Ishikawa (cell line): ENCODE measurements at regions not wholly inside any gene's neighbourhood (a gene's known extent, or its start where the extent isn't known, plus 50 kb on each side); places are given as distances from the start of the nearest gene placed in this dataset.
A peak's percentile ranks its signal among the peaks of the same experiment; 100 is the strongest.

ENCODE experiments used
- CEBPB ChIP-seq: IDR thresholded peaks from 2 replicates; pipeline ENCODE4 v1.6.1; 2012
- CREB1 ChIP-seq: IDR thresholded peaks from 2 replicates; pipeline ENCODE4 v1.6.1; 2012; ENCODE audit warnings: low read depth
- EGR1 ChIP-seq: IDR thresholded peaks from 2 replicates; pipeline ENCODE4 v1.6.1; 2012
- EP300 ChIP-seq: IDR thresholded peaks from 2 replicates; pipeline ENCODE4 v1.6.1; 2012; ENCODE audit warnings: borderline replicate concordance
- FOXM1 ChIP-seq: IDR thresholded peaks from 2 replicates; pipeline ENCODE4 v1.6.1; 2012; ENCODE audit warnings: low read depth, borderline replicate concordance
- MAX ChIP-seq: IDR thresholded peaks from 2 replicates; pipeline ENCODE4 v1.6.1; 2012
- NFIC ChIP-seq: IDR thresholded peaks from 2 replicates; pipeline ENCODE4 v1.6.1; 2012
- RAD21 ChIP-seq: IDR thresholded peaks from 2 replicates; pipeline ENCODE4 v1.6.1; 2012; ENCODE audit warnings: low read depth
- TAF1 ChIP-seq: IDR thresholded peaks from 2 replicates; pipeline ENCODE4 v1.6.1; 2012; ENCODE audit warnings: low read depth, mild to moderate bottlenecking
- TCF12 ChIP-seq: IDR thresholded peaks from 2 replicates; pipeline ENCODE4 v1.6.1; 2012; ENCODE audit warnings: low read depth
- TEAD4 ChIP-seq: IDR thresholded peaks from 2 replicates; pipeline ENCODE4 v1.6.1; 2012
- YY1 ChIP-seq: IDR thresholded peaks from 2 replicates; pipeline ENCODE4 v1.6.1; 2012; ENCODE audit warnings: low read depth
- ZBTB7A ChIP-seq: IDR thresholded peaks from 2 replicates; pipeline ENCODE4 v1.6.1; 2012; ENCODE audit warnings: low read depth
- TF ChIP-seq, protein P1 (sequence below): IDR thresholded peaks from 2 replicates; pipeline ENCODE4 v1.6.1; 2012
- TF ChIP-seq, protein P2 (sequence below): IDR thresholded peaks from 2 replicates; pipeline ENCODE4 v1.6.1; 2012; ENCODE audit warnings: low read depth, mild to moderate bottlenecking

DNA sequence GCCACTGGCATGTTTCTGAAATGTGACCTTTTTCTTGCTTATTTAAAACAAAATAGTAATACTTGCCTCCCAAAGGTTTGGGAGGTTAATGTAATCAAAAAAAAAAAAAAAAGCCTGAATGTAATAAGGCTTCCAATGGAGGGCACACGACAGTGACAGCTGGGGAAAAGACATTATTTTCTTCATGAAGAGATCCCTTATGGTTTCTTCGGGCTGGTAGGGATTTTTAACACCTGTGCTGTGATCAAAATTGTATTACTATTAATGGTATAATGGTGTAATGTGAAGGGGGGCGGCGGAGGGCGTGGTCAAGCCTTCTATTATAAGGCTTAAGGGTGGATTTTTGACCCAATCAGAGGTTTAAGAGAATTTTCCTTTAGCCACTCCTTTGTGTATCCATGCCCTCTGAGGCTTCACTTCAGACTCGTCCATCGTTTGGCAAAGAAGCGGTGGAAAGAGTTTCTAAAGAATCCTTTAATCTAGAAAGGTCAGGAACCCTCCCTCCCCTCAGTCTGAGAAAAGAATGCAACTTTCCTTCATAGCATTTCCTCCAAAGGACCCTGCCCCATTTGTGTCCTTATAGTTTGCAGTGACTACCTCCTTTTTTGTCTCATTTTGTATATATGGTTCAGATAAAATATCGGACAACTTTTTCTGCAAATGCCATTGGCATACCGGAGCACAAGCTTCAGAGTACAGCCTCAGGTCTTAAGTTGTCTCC, 89.5 kb upstream of the CHD2 start:
- TF ChIP-seq NFIC: no peak
- peak; percentile 42; the same call in 1 of the 2 replicates for TF ChIP-seq TAF1

DNA sequence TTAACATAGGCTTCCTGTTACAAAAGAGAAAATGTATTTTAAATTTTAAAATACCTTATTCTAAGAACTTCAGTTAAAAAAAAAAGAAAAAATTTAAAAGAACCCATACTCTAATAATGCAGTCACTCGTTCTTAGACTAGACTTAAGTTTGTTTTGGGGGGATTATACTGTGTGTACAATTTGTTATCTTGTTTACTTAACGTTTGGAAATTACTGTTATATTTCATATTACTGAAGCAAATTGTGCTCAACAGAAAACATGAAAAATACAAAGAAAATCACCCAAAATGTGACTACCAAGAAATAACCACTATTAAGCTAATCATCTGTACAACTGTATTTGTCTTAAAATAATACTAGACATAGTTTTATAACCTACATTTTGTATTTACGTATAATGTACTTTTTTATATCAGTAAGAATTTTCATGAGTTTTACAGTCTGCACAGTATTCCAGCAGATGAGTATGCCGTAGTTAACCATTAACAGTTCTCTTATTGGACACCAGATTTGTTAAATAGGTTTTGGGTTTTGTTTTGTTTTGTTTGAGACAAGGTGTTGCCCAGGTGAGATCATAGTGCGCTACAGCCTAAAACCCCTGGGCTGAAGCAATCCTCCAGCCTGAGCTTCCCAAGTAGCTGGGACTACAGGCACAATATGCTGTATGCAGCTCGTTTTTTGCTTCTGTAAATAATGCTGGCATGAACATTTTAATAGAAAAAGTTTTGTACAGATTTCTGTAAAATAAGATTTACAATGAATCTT, 88.8 kb upstream of the CHD2 start:
- TF ChIP-seq NFIC (no peak), ZBTB7A (no peak), MAX (no peak)

DNA sequence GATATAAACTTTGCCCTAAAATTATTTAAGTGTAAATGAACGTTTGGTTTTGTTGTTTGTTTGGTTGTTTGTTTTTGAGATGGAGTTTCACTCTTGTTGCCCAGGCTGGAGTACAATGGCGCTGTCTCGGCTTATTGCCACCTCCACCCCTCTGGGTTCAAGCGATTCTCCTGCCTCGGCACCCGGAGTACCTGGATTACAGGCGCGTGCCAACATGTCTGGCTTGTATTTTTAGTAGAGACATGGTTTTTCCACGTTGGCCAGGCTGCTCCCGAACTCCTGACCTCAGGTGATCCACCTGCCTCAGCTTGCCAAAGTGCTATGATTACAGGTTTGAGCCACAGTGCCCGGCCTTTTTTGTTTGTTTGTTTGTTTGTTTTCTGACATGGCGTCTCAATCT, 87.9 kb upstream of the CHD2 start:
- no peak for TF ChIP-seq TAF1
- no peak for TF ChIP-seq YY1
- TF ChIP-seq, protein P1, sequence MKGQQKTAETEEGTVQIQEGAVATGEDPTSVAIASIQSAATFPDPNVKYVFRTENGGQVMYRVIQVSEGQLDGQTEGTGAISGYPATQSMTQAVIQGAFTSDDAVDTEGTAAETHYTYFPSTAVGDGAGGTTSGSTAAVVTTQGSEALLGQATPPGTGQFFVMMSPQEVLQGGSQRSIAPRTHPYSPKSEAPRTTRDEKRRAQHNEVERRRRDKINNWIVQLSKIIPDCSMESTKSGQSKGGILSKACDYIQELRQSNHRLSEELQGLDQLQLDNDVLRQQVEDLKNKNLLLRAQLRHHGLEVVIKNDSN: no peak
- TF ChIP-seq CEBPB: no peak
- no peak for TF ChIP-seq TCF12
- TF ChIP-seq MAX: no peak
- TF ChIP-seq, protein P2, sequence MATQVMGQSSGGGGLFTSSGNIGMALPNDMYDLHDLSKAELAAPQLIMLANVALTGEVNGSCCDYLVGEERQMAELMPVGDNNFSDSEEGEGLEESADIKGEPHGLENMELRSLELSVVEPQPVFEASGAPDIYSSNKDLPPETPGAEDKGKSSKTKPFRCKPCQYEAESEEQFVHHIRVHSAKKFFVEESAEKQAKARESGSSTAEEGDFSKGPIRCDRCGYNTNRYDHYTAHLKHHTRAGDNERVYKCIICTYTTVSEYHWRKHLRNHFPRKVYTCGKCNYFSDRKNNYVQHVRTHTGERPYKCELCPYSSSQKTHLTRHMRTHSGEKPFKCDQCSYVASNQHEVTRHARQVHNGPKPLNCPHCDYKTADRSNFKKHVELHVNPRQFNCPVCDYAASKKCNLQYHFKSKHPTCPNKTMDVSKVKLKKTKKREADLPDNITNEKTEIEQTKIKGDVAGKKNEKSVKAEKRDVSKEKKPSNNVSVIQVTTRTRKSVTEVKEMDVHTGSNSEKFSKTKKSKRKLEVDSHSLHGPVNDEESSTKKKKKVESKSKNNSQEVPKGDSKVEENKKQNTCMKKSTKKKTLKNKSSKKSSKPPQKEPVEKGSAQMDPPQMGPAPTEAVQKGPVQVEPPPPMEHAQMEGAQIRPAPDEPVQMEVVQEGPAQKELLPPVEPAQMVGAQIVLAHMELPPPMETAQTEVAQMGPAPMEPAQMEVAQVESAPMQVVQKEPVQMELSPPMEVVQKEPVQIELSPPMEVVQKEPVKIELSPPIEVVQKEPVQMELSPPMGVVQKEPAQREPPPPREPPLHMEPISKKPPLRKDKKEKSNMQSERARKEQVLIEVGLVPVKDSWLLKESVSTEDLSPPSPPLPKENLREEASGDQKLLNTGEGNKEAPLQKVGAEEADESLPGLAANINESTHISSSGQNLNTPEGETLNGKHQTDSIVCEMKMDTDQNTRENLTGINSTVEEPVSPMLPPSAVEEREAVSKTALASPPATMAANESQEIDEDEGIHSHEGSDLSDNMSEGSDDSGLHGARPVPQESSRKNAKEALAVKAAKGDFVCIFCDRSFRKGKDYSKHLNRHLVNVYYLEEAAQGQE: no peak
- TF ChIP-seq FOXM1: no peak
- no peak for TF ChIP-seq CREB1
- TF ChIP-seq NFIC: no peak
- TF ChIP-seq TEAD4: no peak
- TF ChIP-seq RAD21: no peak
- no peak for TF ChIP-seq EGR1
- no peak for TF ChIP-seq ZBTB7A

DNA sequence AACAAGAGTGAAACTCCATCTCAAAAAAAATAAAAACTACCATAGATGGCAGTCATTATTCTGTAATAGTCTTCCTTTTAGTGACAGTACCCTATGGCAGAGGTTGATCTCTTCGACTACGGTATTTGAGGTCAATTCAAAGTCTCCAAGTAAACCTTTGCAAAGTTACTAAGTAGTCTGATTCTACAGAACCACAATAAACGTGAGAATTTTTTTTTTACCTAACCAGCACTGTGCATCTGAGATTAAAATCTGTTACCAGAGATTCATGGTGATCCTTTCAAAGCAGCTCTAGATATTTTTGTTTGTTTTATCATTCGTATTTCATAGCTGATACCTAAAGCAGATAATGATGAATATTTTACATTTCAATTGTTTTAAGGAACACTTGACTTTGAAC, 86.6 kb upstream of the CHD2 start:
- TF ChIP-seq EP300 (no peak), FOXM1 (no peak), CREB1 (no peak), NFIC (no peak), TCF12 (no peak), CEBPB (no peak), TEAD4 (no peak), ZBTB7A (no peak), TAF1 (no peak), RAD21 (no peak), YY1 (no peak), EGR1 (no peak)
- TF ChIP-seq, protein P1: no peak

DNA sequence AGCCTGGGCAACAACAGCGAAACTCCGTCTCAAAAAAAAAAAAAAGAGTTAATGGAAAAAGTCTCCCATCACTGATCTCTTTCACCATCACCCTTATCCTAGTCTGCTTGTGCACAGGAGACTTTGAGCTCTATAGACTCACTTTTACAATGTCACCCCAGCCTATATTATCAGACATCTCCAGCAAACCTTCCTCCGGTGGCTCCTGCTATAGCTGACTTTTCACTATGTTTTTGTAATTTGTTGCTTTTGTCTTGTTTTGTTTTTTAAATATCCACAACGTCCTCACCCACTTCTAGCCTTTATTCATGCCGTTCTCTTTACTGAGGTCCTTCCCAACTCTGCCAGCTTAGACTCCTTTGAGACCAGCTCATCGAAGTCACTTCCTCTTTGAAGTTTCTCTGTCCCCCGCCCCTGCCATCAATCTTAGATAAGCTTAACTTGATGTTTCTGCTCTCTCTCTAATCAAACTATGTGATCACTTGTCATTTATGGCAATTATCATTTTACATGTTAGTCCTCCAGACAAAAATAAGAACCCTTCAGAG, 82.7 kb upstream of the CHD2 start:
- TF ChIP-seq FOXM1: no peak
- TF ChIP-seq MAX: no peak
- no peak for TF ChIP-seq TAF1
- TF ChIP-seq NFIC: no peak
- TF ChIP-seq RAD21: no peak
- TF ChIP-seq, protein P1: no peak
- TF ChIP-seq TEAD4: no peak
- TF ChIP-seq, protein P2: no peak
- TF ChIP-seq CEBPB: no peak
- no peak for TF ChIP-seq ZBTB7A
- TF ChIP-seq EGR1: no peak
- no peak for TF ChIP-seq TCF12
- no peak for TF ChIP-seq EP300
- TF ChIP-seq CREB1: no peak
- no peak for TF ChIP-seq YY1
